HepG2 (cell line): ENCODE measurements at regions not wholly inside any gene's neighbourhood (a gene's known extent, or its start where the extent isn't known, plus 50 kb on each side); places are given as distances from the start of the nearest gene placed in this dataset.

Experiments
- AGO1 ChIP-seq: fragments of 200-400 bp; formaldehyde crosslinking; IDR thresholded peaks from 2 replicates; pipeline ENCODE4 v1.6.1; 2017; ENCODE audit warnings: mild to moderate bottlenecking, low read depth, low read length, moderate library complexity; ENCODE audit not compliant: poor library complexity, severe bottlenecking
- BHLHE40 ChIP-seq: IDR thresholded peaks from 2 replicates; pipeline ENCODE4 v1.6.1; 2011; ENCODE audit warnings: low read length, improper control_type of control experiment
- FOXP1 ChIP-seq, 2 experiments: fragments of 450-650 bp in 1 of 2; IDR thresholded peaks; 2 replicates each; pipeline ENCODE4 v1.6.1; 2017 to 2018; ENCODE audit warnings: antibody characterized with exemption in 1 of 2
- GABPA ChIP-seq, 2 experiments: IDR thresholded peaks; 2 replicates each; pipeline ENCODE4 v1.6.1; 2011 to 2016; ENCODE audit warnings: low read depth in 2 of 2, low read length in 1 of 2, missing biosample characterization in 1 of 2, missing genetic modification characterization in 1 of 2
- KAT2B ChIP-seq: fragments of 150-350 bp; IDR thresholded peaks from 2 replicates; pipeline ENCODE4 v1.6.1; 2014; ENCODE audit warnings: low read depth, low read length, borderline replicate concordance
- MXD4 ChIP-seq: IDR thresholded peaks from 2 replicates; pipeline ENCODE4 v1.6.1; 2016; ENCODE audit warnings: mild to moderate bottlenecking, missing biosample characterization, missing genetic modification reagents
- POLR2A ChIP-seq, 2 experiments: IDR thresholded peaks; 2 replicates each; pipeline ENCODE4 v1.6.1; 2011; ENCODE audit warnings: low read depth in 2 of 2, low read length in 2 of 2, mild to moderate bottlenecking in 1 of 2, moderate library complexity in 1 of 2; ENCODE audit not compliant: insufficient read depth in 1 of 2
- ZNF263 ChIP-seq: sonication (generic); formaldehyde crosslinking; IDR thresholded peaks from 2 replicates; pipeline ENCODE4 v1.4.0; 2020; ENCODE audit warnings: missing genetic modification reagents
- ZNF660 ChIP-seq: sonication (generic); formaldehyde crosslinking; IDR thresholded peaks from 2 replicates; pipeline ENCODE4 v1.5.1; 2020; ENCODE audit warnings: mild to moderate bottlenecking, low read depth, missing genetic modification reagents, borderline replicate concordance
- TF ChIP-seq, protein P1 (sequence below): sonication (generic); formaldehyde crosslinking; IDR thresholded peaks from 2 replicates; pipeline ENCODE4 v1.4.0; 2020; ENCODE audit warnings: missing genetic modification reagents

GRCh38 chr1:201715351-201715750 is 113.6 kb upstream of the IPO9 start:
- TF ChIP-seq KAT2B: no peak
- no peak for TF ChIP-seq ZNF263
- no peak for TF ChIP-seq ZNF660 (CRISPR knock-in tag)
- TF ChIP-seq AGO1: no peak
- TF ChIP-seq, protein P1, sequence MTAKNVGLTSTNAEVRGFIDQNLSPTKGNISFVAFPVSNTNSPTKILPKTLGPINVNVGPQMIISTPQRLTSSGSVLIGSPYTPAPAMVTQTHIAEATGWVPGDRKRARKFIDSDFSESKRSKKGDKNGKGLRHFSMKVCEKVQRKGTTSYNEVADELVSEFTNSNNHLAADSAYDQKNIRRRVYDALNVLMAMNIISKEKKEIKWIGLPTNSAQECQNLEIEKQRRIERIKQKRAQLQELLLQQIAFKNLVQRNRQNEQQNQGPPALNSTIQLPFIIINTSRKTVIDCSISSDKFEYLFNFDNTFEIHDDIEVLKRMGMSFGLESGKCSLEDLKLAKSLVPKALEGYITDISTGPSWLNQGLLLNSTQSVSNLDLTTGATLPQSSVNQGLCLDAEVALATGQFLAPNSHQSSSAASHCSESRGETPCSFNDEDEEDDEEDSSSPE: no peak
- TF ChIP-seq BHLHE40: no peak
- TF ChIP-seq MXD4 (CRISPR knock-in tag): no peak
- TF ChIP-seq POLR2A (IDR thresholded peaks at IDR 0.05; ENCODE audit: insufficient read depth in 1 of 2, low read depth in 2 of 2, low read length in 2 of 2): no peak
- no peak for TF ChIP-seq GABPA (IDR thresholded peaks at IDR 0.05; ENCODE audit: low read depth, low read length)
- no peak for TF ChIP-seq GABPA (CRISPR knock-in tag; IDR thresholded peaks at IDR 0.05; ENCODE audit: low read depth)
- TF ChIP-seq FOXP1 (IDR thresholded peaks at IDR 0.05): no peak
- no peak for TF ChIP-seq FOXP1 (CRISPR knock-in tag; IDR thresholded peaks at IDR 0.05)
